Upper lobe of right lung (tissue), 1 donor: ENCODE measurements at regions not wholly inside any gene's neighbourhood (a gene's known extent, or its start where the extent isn't known, plus 50 kb on each side); places are given as distances from the start of the nearest gene placed in this dataset.

Experiments used
- ATAC-seq: fragments of 200-7000 bp; cut with Tn5 transposase; one replicate; pipeline ENCODE4 v1.9.1; 2020; ENCODE audit warnings: mild to moderate bottlenecking, moderate library complexity
- DNase-seq: peaks from one replicate; pipeline ENCODE4 v3.0.0-alpha.2; 2020
- H3K27ac ChIP-seq: fragments of 200-600 bp; one replicate; pipeline ENCODE4 v1.8.0; 2022
- H3K27me3 ChIP-seq: fragments of 200-600 bp; one replicate; pipeline ENCODE4 v1.8.0; 2022; ENCODE audit warnings: mild to moderate bottlenecking
- H3K36me3 ChIP-seq: fragments of 200-600 bp; one replicate; pipeline ENCODE4 v1.8.0; 2022
- H3K4me1 ChIP-seq: fragments of 200-600 bp; one replicate; pipeline ENCODE4 v1.8.0; 2022
- H3K4me3 ChIP-seq: fragments of 200-600 bp; one replicate; pipeline ENCODE4 v1.8.0; 2022; ENCODE audit warnings: mild to moderate bottlenecking
- H3K9me3 ChIP-seq: fragments of 200-600 bp; one replicate; pipeline ENCODE4 v1.8.0; 2022
- intact Hi-C: fragments of 100-400 bp; cut with DNase I; formaldehyde crosslinking; loops from one replicate; pipeline ENCODE4 v1.11.0; 2022
- TF ChIP-seq, protein P1 (sequence below): fragments of 200-600 bp; IDR thresholded peaks from one replicate; pipeline ENCODE4 v1.8.0; 2022; ENCODE audit warnings: antibody characterized with exemption
- donor health status: DM: no; HTN: yes; CAD: no; lungs with severe emphysema.

DNA sequence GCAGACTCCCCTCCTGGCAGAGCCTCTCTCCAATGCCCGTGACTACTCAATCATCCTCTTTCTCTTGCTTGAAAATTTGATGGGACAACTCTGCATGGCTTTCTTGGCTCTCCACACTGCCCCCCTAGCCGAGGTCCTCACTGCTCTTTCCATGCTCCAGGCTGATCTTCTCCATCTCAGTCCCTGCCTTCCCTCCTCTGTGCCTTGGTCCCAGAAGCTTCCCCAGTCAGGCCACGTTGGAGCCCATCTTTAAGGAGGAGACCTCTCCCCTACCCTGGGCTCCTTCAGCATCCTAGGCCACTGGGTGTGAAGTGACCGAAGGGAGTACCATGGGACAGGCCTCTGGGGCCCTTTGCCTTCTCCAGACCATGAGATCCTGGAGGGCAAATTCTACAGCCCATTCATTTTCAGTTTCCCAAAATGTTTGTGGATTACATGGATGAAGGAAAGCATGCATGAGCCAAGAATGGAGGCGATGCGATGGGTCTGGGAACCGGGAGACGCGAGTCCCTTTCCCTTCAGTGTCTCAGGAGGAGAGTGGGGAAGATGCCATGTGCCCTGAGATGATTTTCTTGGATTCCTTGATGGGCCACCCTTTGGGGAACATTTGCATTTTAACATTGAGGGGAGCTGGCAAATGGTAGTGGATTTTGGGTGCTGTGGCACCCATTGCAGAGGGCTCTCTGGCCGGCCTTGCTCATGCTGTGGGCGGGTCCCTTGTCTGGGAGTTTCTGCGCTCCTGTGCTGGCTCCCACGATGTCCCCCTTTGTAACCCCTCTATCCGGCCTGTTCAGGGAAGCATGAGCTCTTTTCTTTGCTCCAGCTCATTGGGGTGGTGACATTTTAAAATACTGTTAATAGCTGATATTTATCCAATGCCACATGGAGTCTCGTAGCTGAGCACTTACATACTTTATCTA is 376.6 kb downstream of the RPS24 start:
- peaks cover 19% of the 10 kb centered on the region for H3K4me1 ChIP-seq
- DNase-seq (peak; percentile 41), ATAC-seq (no peak)
- no peaks in the 10 kb centered on the region for H3K36me3 ChIP-seq
- no peak overlapping the region for H3K27ac ChIP-seq
- intact Hi-C loops = no loop called here
- H3K27me3 ChIP-seq = no peaks in the 10 kb centered on the region
- no peak overlapping the region for H3K4me3 ChIP-seq
- TF ChIP-seq, protein P1, sequence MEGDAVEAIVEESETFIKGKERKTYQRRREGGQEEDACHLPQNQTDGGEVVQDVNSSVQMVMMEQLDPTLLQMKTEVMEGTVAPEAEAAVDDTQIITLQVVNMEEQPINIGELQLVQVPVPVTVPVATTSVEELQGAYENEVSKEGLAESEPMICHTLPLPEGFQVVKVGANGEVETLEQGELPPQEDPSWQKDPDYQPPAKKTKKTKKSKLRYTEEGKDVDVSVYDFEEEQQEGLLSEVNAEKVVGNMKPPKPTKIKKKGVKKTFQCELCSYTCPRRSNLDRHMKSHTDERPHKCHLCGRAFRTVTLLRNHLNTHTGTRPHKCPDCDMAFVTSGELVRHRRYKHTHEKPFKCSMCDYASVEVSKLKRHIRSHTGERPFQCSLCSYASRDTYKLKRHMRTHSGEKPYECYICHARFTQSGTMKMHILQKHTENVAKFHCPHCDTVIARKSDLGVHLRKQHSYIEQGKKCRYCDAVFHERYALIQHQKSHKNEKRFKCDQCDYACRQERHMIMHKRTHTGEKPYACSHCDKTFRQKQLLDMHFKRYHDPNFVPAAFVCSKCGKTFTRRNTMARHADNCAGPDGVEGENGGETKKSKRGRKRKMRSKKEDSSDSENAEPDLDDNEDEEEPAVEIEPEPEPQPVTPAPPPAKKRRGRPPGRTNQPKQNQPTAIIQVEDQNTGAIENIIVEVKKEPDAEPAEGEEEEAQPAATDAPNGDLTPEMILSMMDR = no peak
- H3K9me3 ChIP-seq = no peaks in the 10 kb centered on the region

DNA sequence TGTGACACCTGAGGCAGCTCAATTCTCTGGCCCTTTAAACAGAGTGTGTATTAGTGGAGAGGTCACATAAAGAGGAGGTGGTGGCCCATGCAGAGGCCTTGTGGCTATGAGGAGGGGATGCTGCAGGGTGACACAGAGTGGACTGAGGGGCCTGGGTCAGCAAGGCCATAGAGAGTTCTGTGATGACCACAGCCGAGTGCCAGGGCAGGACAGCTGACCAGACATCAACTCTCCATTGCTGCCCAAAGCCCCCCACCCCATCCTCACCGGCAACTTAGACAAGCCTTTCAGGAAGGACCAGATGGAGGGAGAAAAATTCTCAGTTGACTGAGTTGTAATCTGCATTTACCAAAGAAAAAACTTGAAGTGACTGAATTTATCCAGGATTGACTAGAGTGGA is 378.1 kb downstream of the RPS24 start:
- no peaks in the 10 kb centered on the region for H3K36me3 ChIP-seq
- no peak overlapping the region for H3K4me3 ChIP-seq
- TF ChIP-seq, protein P1 = no peak
- peaks cover 25% of the 10 kb centered on the region for H3K4me1 ChIP-seq
- intact Hi-C loops = no loop called here
- H3K27ac ChIP-seq = no peak overlapping the region
- H3K27me3 ChIP-seq = no peaks in the 10 kb centered on the region
- ATAC-seq (no peak), DNase-seq (peak; percentile 17)
- H3K9me3 ChIP-seq = no peaks in the 10 kb centered on the region

DNA sequence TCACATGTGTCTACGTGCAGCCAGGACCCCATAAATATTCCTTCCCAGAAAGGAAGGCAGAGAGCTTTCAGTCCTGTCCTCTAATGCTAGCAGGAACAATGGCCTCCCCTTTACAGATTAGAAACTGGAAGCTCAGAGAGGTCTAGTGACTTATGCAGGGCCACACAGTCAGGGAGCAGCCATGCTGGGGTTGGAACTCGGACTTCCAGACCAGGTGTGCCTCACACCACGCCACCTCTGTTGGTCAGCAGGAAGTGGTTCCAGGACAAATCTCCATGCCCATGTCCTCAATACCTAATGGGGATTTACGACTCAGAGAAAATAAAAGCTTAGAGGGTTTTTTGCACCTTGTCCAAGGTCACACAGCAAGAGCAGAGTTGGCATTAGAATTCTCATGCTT is 378.9 kb downstream of the RPS24 start:
- TF ChIP-seq, protein P1 = no peak
- no peaks in the 10 kb centered on the region for H3K27me3 ChIP-seq
- no peaks in the 10 kb centered on the region for H3K36me3 ChIP-seq
- no peak overlapping the region for H3K4me3 ChIP-seq
- H3K27ac ChIP-seq = no peak overlapping the region
- no peaks in the 10 kb centered on the region for H3K9me3 ChIP-seq
- no peak for ATAC-seq
- H3K4me1 ChIP-seq = peaks cover 25% of the 10 kb centered on the region
- peak; percentile 16 for DNase-seq
- intact Hi-C loops = no loop called here

DNA sequence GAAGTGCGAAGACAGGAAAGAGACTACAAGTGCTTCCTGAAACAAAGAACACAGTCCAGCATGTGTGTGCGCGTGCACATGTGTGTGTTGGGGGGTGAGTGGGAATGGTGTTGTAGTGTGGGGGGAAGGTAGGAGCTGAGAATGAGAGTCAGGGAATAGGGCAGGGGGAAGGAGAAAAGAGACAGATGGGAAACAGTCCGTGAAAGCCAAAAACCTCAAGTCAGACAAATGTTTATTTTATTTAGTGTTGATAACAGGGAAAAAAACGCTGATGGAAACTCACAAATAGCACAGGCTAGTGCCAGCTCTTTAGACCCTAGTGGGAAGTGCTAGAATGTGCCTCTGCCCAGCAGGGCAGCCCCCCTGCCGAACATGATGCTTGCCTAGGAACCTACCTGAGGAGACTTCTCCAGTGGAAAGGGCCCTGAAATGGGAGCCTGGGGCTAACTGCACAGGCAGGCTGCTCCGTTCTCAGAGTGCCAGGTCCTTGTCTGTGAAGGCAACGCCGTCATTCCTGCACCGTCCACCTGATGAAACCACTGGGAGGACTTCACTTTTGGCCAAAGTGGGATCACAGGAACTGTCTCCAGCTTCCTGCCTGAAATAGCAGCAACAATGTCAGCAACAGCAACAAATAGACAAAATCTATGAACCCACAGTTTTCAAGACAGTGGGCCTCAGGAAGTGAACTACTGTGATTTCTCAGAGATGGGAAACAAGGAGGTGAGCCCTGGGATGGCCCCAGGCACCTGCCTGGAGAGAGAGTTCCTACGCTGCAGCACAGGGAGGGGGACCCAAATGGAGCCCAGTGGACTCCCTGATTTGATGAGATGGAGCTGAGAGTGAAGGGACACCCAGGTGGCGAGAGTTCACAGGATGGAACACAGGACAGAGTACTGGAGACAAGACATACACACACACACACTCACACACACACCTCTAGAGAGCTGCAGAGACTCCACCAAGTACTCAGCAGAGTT is 379.7 kb downstream of the RPS24 start:
- Histone ChIP-seq H3K36me3 (no peaks in the 10 kb centered on the region), H3K27me3 (no peaks in the 10 kb centered on the region), H3K4me1 (peaks cover 21% of the 10 kb centered on the region), H3K4me3 (no peak overlapping the region), H3K27ac (no peak overlapping the region), H3K9me3 (no peaks in the 10 kb centered on the region)
- DNase-seq = peak; percentile 57
- no peak for ATAC-seq
- TF ChIP-seq, protein P1 = no peak
- intact Hi-C loops = no loop called here

DNA sequence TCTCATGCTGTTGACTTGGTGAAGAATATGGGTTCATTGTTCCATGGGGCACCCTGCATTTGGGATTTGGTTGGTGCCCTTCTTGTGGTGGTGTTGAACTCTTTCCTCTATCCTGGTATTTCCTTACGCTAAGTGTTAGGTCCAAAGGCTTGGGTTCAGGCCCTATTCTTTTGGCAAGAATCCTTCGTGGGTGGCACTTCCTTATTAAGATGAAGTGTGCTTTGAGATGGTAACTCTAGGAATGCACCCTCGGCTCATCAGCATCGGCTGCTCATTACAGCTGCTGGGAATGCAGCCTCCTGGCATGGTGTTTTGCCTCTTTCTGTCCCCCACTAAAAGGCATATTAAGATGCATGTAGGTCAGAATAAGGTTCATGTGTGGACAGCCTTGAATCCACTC is 380.7 kb downstream of the RPS24 start:
- Histone ChIP-seq H3K4me1 (peaks cover 17% of the 10 kb centered on the region), H3K27me3 (no peaks in the 10 kb centered on the region), H3K27ac (peak overlapping the region; percentile 24), H3K36me3 (no peaks in the 10 kb centered on the region), H3K9me3 (no peaks in the 10 kb centered on the region), H3K4me3 (no peak overlapping the region)
- intact Hi-C loops = no loop called here
- ATAC-seq = no peak
- DNase-seq = no peak
- TF ChIP-seq, protein P1 = no peak
